GM12864 (cell line): ENCODE measurements at regions not wholly inside any gene's neighbourhood (a gene's known extent, or its start where the extent isn't known, plus 50 kb on each side); places are given as distances from the start of the nearest gene placed in this dataset.

ENCODE experiments used
- DNase-seq: peaks from one replicate; pipeline ENCODE4 v3.0.0-alpha.2; 2011; ENCODE audit warnings: low read depth
- H3K4me3 ChIP-seq: 2 replicates; pipeline ENCODE4 v1.5.1; 2011; ENCODE audit warnings: mild to moderate bottlenecking, low read depth, low read length, control low read depth
- TF ChIP-seq, protein P1 (sequence below): IDR thresholded peaks from 2 replicates; pipeline ENCODE4 v1.5.1; 2011; ENCODE audit warnings: low read depth, mild to moderate bottlenecking, moderate library complexity, low read length, control low read depth, inconsistent platforms; ENCODE audit errors: missing control alignments

DNA sequence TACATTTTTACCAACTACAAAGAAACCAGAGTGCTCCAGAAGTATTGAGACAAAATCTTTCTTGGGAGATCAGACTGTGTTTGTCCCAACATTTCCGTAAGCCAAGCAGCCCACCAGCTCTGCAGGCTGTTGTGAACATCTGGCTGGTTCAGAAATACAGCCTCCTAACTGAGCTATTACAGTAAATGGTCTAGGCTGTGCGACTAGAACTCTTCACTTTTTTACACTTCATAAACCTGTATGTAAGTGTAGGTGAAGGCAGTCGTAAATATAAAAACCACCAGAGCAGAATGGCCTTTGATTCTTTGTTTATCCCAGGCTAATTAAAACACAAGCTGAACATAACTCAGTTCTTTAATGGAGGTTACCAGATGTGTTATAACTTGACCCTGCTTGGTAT, 235.3 kb downstream of the ARRDC4 start:
- H3K4me3 ChIP-seq: no peak overlapping the region
- TF ChIP-seq, protein P1, sequence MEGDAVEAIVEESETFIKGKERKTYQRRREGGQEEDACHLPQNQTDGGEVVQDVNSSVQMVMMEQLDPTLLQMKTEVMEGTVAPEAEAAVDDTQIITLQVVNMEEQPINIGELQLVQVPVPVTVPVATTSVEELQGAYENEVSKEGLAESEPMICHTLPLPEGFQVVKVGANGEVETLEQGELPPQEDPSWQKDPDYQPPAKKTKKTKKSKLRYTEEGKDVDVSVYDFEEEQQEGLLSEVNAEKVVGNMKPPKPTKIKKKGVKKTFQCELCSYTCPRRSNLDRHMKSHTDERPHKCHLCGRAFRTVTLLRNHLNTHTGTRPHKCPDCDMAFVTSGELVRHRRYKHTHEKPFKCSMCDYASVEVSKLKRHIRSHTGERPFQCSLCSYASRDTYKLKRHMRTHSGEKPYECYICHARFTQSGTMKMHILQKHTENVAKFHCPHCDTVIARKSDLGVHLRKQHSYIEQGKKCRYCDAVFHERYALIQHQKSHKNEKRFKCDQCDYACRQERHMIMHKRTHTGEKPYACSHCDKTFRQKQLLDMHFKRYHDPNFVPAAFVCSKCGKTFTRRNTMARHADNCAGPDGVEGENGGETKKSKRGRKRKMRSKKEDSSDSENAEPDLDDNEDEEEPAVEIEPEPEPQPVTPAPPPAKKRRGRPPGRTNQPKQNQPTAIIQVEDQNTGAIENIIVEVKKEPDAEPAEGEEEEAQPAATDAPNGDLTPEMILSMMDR: no peak
- no peak for DNase-seq

DNA sequence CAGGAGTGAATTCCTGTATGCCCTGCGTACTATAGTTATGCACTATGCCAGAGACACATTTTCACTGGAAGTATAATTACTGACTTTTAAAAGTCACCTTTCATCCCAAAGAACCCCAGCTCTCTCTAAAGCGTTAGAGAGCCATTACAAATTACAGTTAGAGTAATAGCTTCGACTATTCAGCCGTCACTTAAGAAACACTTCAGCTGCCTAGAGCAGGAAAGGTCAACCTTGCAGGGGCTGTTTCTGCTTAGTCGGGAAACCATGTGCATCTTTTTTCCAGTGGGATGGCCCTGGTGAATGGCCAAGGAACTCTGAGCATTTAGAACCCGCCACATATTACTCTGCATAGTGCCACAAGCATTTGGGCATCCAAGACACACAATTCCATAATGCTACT, 235.9 kb downstream of the ARRDC4 start:
- TF ChIP-seq, protein P1: no peak
- DNase-seq: no peak

DNA sequence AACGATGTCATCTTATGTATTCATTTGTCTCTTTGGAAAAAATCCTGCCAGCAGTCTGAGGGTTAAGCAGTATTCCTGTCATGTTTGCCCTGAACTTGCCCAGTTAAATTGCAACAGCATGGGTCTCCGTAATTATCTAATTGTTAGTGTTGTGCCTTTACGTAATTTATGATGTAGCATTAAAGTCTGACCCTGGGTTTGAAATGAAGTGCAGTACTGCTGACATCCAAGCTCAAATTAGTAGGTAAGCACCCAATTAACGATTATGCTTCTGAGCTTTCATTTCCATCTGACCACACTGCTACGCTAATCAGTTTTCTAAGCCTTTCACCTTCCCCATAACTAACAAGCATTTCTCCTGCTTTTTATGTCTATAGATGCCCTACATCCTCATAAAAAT, 241.8 kb downstream of the ARRDC4 start:
- H3K4me3 ChIP-seq: no peak overlapping the region
- no peak for DNase-seq
- TF ChIP-seq, protein P1: no peak

More for the DNA sequence above, 235.9 kb downstream of the ARRDC4 start:
- H3K4me3 ChIP-seq: no peak overlapping the region

DNA sequence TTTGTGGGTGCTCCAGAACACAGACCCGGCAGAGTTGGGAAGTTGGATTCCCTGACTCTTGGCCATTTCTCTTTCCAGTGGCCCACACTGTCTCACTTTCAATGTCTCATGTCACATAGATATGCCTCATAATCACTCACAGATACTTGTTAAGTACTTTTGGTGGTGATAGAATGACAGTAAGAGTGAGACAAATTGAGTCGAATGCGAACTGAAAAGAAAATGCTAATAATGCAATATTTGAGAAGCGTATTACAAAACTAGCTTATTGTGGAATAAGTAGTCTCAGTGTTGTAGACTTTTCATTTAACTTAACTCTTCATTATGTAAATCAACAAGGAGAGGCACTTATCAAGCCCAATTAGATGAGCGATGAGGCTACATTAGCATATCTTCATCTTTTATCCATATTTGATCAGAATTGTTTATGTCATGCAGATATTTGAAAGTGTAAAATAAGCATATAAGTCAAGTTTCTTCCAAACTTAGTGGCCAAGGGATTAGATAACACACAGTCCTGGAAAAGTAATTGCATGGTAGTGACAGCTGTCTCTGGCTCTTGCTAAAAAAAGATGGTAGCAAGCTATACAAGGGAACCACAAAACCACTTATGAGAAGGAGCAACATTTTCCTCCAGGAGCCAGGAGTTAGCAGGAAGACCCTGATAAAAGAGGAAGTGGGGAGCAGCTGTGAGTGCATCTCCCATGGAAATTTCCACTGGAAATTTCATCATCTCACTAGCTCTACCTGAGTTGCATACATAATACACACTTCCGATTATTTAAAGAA, 243.6 kb downstream of the ARRDC4 start:
- no peak for DNase-seq
- TF ChIP-seq, protein P1: no peak
- H3K4me3 ChIP-seq: no peak overlapping the region

DNA sequence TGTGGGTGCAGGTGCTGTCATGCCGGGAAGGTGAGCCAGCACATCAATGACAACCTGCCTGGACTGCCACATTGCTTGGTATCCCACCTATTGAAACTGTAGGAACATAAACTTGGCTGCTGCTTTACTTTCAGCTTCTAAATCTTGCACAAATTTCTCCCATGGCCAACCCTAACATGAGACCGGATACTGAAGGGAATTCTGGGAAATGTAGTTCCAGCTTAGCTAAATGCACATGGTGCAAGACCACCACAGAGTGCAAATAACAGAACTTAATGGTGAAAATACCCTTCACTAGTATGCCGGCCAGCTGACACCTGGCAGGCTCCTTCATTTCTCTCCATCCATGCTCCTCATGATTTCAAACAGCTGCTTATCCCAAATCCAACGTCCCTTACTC, 247.4 kb downstream of the ARRDC4 start:
- no peak for DNase-seq
- TF ChIP-seq, protein P1: no peak
- H3K4me3 ChIP-seq: no peak overlapping the region

DNA sequence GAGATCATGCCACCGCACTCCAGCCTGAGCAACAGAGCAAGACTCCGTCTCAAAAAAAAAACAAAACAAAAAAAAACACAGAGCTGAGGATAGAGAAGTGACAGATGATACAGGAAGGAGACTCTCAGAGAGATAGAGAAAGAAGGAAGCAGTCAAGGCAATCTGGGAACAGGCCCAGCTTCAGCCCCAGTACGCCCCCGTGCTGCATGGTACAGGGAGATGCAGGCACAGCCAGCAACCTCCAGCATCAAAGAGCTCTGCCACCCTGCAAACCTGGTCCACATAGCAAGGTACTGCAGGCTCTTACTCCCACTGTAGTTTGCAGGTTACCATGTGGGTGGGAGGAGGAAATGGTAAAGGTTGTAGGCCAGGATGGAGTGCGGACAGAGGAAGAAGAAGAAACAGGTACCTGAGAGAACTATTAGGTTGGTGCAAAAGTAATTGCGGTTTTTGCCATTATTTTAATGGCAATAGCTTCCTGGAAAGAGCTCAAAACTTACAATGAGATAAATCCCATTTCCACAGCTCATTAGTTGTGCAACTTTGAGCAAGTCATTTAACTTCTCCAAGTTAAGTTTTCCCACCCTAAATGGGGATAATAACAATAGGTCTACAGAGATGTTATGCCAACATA, 253.0 kb downstream of the ARRDC4 start:
- H3K4me3 ChIP-seq: no peak overlapping the region
- TF ChIP-seq, protein P1: no peak
- no peak for DNase-seq
